D721Med (cell line): ENCODE measurements at regions not wholly inside any gene's neighbourhood (a gene's known extent, or its start where the extent isn't known, plus 50 kb on each side); places are given as distances from the start of the nearest gene placed in this dataset.

Experiments used
- DNase-seq: peaks from one replicate; pipeline ENCODE4 v3.0.0; 2011; ENCODE audit warnings: low spot score; ENCODE audit not compliant: insufficient read length
- FAIRE-seq: peaks from 2 replicates; lab custom pipeline; 2011; peaks lifted over from hg19 to GRCh38; lab: Jason Lieb, UNC
- CTCF ChIP-seq: IDR thresholded peaks from 2 replicates; pipeline ENCODE4 v1.5.1; 2012; ENCODE audit warnings: mild to moderate bottlenecking, control low read depth; ENCODE audit not compliant: insufficient read depth; ENCODE audit errors: missing control alignments

DNA sequence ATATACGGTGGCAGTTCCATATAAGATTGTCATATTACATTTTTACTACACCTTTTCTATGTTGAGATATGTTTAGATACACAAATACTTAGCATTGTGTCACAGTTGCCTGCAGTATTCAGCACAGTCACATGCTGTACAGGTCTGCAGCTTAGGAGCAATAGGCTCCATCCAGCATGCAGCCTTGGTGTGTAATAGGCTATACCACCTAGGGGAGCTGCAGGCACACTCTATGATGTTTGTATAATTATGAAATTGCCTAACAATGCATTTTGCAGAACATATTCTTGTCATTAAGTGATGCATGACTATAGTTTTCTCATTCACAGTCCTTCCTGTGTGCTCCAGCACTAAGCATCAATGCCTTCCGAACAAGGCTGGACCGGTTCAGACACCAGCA lies 133.4 kb downstream of the NDUFA10 start:
- no peak for TF ChIP-seq CTCF
- no peak for FAIRE-seq
- no peak for DNase-seq

- DNase-seq (no peak), FAIRE-seq (no peak)
- no peak for TF ChIP-seq CTCF
Observed at GRCh38 chr2:239890206-239890746, 134.9 kb downstream of the NDUFA10 start.

DNA sequence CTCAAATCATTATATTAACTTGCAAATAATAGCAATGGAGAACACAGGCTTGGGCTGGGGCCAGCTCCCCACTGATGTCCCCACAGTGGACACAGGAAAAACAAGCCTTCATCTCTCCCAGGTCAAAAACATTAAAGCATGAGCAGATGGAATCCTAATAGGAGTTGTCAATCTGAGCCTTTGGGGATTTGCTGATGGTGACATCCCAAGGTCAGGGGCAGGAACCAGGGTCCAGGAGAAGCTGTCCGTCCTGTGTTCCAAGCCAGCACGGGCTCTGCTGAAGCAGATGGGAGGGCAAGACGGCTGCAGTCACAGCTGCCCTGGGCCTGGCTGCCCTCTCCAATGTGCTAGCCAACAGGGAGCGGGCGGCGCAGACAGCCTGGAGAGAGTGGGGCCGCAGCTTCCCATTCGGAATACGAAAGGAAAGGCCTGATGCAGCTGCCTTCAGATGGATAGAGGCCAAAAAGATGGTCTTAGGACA lies 135.5 kb downstream of the NDUFA10 start:
- FAIRE-seq (no peak), DNase-seq (no peak)
- no peak for TF ChIP-seq CTCF

GRCh38 chr2:239887604-239888003 lies 137.5 kb downstream of the NDUFA10 start:
- DNase-seq (no peak), FAIRE-seq (no peak)
- no peak for TF ChIP-seq CTCF

- DNase-seq (no peak), FAIRE-seq (no peak)
- TF ChIP-seq CTCF, result no peak
Observed at GRCh38 chr2:239886781-239887180, 138.4 kb downstream of the NDUFA10 start.

- DNase-seq (no peak), FAIRE-seq (no peak)
- no peak for TF ChIP-seq CTCF
Observed at GRCh38 chr2:239884875-239885274, 140.3 kb downstream of the NDUFA10 start.

GRCh38 chr2:239884051-239884405 lies 141.1 kb downstream of the NDUFA10 start:
- FAIRE-seq (no peak), DNase-seq (no peak)
- no peak for TF ChIP-seq CTCF
